Endodermal cell (in vitro differentiated cells): ENCODE measurements at regions not wholly inside any gene's neighbourhood (a gene's known extent, or its start where the extent isn't known, plus 50 kb on each side); places are given as distances from the start of the nearest gene placed in this dataset.

Experiments used
- DNase-seq: peaks from one replicate; pipeline ENCODE4 v3.0.0-alpha.2; 2017
- H3K27ac ChIP-seq: 2 replicates; pipeline ENCODE4 v1.5.1; 2013; ENCODE audit warnings: mild to moderate bottlenecking, low read depth, low read length, moderate library complexity
- H3K27me3 ChIP-seq: 2 replicates; pipeline ENCODE4 v1.6.1; 2013; ENCODE audit warnings: mild to moderate bottlenecking, low read length, moderate library complexity; ENCODE audit not compliant: insufficient read depth, control insufficient read depth, poor library complexity, severe bottlenecking
- H3K36me3 ChIP-seq: 2 replicates; pipeline ENCODE4 v1.7.0; 2013; ENCODE audit warnings: mild to moderate bottlenecking, low read length, moderate library complexity; ENCODE audit not compliant: control insufficient read depth, insufficient read depth
- H3K4me1 ChIP-seq: one replicate; pipeline ENCODE4 v1.7.0; 2013; ENCODE audit warnings: low read length; ENCODE audit not compliant: control insufficient read depth, insufficient read depth
- H3K4me3 ChIP-seq: 2 replicates; pipeline ENCODE4 v1.5.1; 2013; ENCODE audit warnings: mild to moderate bottlenecking, low read length, moderate library complexity
- H3K9ac ChIP-seq: 2 replicates; pipeline ENCODE4 v1.6.1; 2013; ENCODE audit warnings: mild to moderate bottlenecking, low read length, moderate library complexity; ENCODE audit not compliant: poor library complexity, severe bottlenecking; ENCODE audit errors: extremely low read depth
- H3K9me3 ChIP-seq: 2 replicates; pipeline ENCODE4 v1.6.1; 2013; ENCODE audit warnings: mild to moderate bottlenecking, low read length, moderate library complexity; ENCODE audit not compliant: control insufficient read depth
- H3K27ac Mint-ChIP-seq: 2 replicates; pipeline ENCODE4 v1.8.0; 2020; ENCODE audit warnings: mixed read lengths
- H3K27me3 Mint-ChIP-seq: 2 replicates; pipeline ENCODE4 v1.8.0; 2021; ENCODE audit warnings: mild to moderate bottlenecking, mixed read lengths; ENCODE audit not compliant: insufficient read depth
- H3K36me3 Mint-ChIP-seq: 2 replicates; pipeline ENCODE4 v1.8.0; 2020; ENCODE audit warnings: low read depth, mixed read lengths
- H3K4me1 Mint-ChIP-seq: 2 replicates; pipeline ENCODE4 v1.8.0; 2020; ENCODE audit warnings: mixed read lengths
- H3K4me3 Mint-ChIP-seq: 2 replicates; pipeline ENCODE4 v1.8.0; 2020; ENCODE audit warnings: mild to moderate bottlenecking, moderate library complexity, mixed read lengths
- H3K9me3 Mint-ChIP-seq: 2 replicates; pipeline ENCODE4 v1.8.0; 2020; ENCODE audit warnings: mild to moderate bottlenecking, mixed read lengths
- WGBS, 2 experiments: methylation state at CpG; one replicate each; pipeline versions ENCODE4 v1.1.5 to v1.1.7; 2013; ENCODE audit warnings: missing lambda C conversion rate in 2 of 2, mixed read lengths in 1 of 2; ENCODE audit not compliant: insufficient coverage in 1 of 2, insufficient read length in 1 of 2; 5-methylcytosine and 5-hydroxymethylcytosine counted together
- TF ChIP-seq, protein P1 (sequence below): fragments of 200-600 bp; sonication (generic); conservative IDR thresholded peaks from 2 replicates; pipeline ENCODE4 v1.5.0; 2021; ENCODE audit warnings: antibody characterized with exemption, mild to moderate bottlenecking

DNA sequence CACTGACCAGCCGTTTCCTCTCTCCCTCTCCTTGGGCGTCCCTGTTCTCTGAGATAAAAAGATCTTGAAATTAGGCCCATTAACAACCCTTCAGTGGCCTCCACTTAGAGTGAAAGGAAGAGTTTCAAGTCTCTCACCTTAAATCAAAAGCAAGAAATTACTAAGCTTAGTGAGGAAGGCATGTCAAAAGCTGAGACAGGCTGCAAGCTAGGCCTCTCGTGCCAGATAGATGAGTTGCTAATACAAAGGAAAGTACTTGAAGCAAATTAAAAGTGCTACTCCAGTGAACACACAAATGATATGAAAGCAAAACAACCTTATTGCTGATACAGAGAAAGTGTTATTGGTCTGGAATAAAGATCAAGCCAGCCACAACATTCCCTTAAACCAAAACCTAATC is 331.3 kb upstream of the SEMA6A start:
- no peaks in the 10 kb centered on the region for H3K36me3 ChIP-seq
- H3K9ac ChIP-seq, result no peak overlapping the region
- Mint-ChIP-seq H3K27me3 (no peaks in the 10 kb centered on the region), H3K36me3 (no peaks in the 10 kb centered on the region), H3K9me3 (no peaks in the 10 kb centered on the region), H3K4me1 (no peaks in the 10 kb centered on the region), H3K27ac (no peak overlapping the region), H3K4me3 (no peak overlapping the region)
- no peak overlapping the region for H3K4me3 ChIP-seq
- no peak for DNase-seq
- no peaks in the 10 kb centered on the region for H3K27me3 ChIP-seq
- TF ChIP-seq, protein P1, sequence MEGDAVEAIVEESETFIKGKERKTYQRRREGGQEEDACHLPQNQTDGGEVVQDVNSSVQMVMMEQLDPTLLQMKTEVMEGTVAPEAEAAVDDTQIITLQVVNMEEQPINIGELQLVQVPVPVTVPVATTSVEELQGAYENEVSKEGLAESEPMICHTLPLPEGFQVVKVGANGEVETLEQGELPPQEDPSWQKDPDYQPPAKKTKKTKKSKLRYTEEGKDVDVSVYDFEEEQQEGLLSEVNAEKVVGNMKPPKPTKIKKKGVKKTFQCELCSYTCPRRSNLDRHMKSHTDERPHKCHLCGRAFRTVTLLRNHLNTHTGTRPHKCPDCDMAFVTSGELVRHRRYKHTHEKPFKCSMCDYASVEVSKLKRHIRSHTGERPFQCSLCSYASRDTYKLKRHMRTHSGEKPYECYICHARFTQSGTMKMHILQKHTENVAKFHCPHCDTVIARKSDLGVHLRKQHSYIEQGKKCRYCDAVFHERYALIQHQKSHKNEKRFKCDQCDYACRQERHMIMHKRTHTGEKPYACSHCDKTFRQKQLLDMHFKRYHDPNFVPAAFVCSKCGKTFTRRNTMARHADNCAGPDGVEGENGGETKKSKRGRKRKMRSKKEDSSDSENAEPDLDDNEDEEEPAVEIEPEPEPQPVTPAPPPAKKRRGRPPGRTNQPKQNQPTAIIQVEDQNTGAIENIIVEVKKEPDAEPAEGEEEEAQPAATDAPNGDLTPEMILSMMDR, result no peak
- H3K27ac ChIP-seq, result no peak overlapping the region
- H3K9me3 ChIP-seq, result no peaks in the 10 kb centered on the region
- WGBS, 2 experiments, result 90 to 100% methylated on average over 1 to 3 of the region's 3 CpGs
- no peaks in the 10 kb centered on the region for H3K4me1 ChIP-seq

DNA sequence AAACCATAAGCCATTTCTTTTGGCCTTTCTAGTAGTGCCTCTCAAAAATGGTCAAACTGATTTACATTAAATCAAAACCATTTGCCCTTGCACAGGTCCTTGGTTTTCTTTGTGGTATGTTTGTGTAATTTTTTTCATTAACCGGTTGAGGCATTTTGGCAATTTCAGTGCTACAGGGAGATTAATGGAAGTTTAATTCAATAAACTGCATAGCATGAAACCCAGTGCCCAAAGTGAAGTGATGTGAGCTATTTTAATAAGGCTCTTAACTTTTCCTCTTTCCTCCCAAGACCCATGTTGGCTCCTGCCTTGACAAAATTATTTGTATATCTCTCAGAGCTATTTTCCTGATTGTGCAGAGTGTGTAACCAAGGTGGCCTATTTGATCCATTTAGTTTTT is 326.2 kb upstream of the SEMA6A start:
- WGBS, 2 experiments, result 95% methylated on average over 1 of the region's 1 CpG; no CpG with 5 or more reads in 1 of the 2 experiments
- Histone ChIP-seq H3K4me3 (no peak overlapping the region), H3K36me3 (no peaks in the 10 kb centered on the region), H3K4me1 (no peaks in the 10 kb centered on the region), H3K9ac (no peak overlapping the region), H3K27me3 (no peaks in the 10 kb centered on the region), H3K9me3 (no peaks in the 10 kb centered on the region), H3K27ac (no peak overlapping the region)
- H3K4me3 Mint-ChIP-seq, result no peak overlapping the region
- DNase-seq, result no peak
- no peaks in the 10 kb centered on the region for H3K4me1 Mint-ChIP-seq
- TF ChIP-seq, protein P1, result no peak
- no peaks in the 10 kb centered on the region for H3K27me3 Mint-ChIP-seq
- no peak overlapping the region for H3K27ac Mint-ChIP-seq
- no peaks in the 10 kb centered on the region for H3K36me3 Mint-ChIP-seq
- H3K9me3 Mint-ChIP-seq, result no peaks in the 10 kb centered on the region

DNA sequence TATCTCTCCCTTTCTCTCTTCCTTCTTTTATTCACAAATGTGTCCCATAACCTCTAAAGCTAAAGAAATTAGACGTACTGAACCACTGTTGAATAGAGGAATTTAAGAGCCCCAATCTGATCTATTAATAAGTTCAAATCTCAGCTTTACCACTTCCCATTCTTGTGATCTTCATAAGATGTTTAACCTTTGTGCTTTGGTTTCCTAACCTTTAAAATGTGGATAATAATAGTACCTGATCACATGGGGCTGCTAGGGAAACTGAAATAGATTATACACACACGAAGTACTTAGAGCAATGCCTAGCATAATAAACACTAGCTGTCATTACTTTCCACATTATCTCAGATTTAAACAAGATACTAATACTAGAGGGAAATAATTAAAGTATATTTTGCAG is 324.3 kb upstream of the SEMA6A start:
- Mint-ChIP-seq H3K4me3 (no peak overlapping the region), H3K9me3 (no peaks in the 10 kb centered on the region), H3K4me1 (no peaks in the 10 kb centered on the region), H3K27me3 (no peaks in the 10 kb centered on the region), H3K27ac (no peak overlapping the region), H3K36me3 (no peaks in the 10 kb centered on the region)
- TF ChIP-seq, protein P1, result no peak
- no peak overlapping the region for H3K9ac ChIP-seq
- H3K9me3 ChIP-seq, result no peaks in the 10 kb centered on the region
- no peak overlapping the region for H3K27ac ChIP-seq
- no peaks in the 10 kb centered on the region for H3K27me3 ChIP-seq
- H3K4me1 ChIP-seq, result no peaks in the 10 kb centered on the region
- DNase-seq, result no peak
- WGBS, 2 experiments, result 77 to 100% methylated on average over 1 to 2 of the region's 2 CpGs
- H3K36me3 ChIP-seq, result no peaks in the 10 kb centered on the region
- no peak overlapping the region for H3K4me3 ChIP-seq
